NB4 (cell line): ENCODE measurements at regions not wholly inside any gene's neighbourhood (a gene's known extent, or its start where the extent isn't known, plus 50 kb on each side); places are given as distances from the start of the nearest gene placed in this dataset.

Experiments
- MAX ChIP-seq: IDR thresholded peaks from 2 replicates; pipeline ENCODE4 v1.6.1; 2011; ENCODE audit warnings: low read depth, low read length
- POLR2A ChIP-seq: IDR thresholded peaks from 2 replicates; pipeline ENCODE4 v1.6.1; 2011; ENCODE audit warnings: mild to moderate bottlenecking; ENCODE audit not compliant: insufficient read length; ENCODE audit errors: extremely low read depth
- TF ChIP-seq, protein P1 (sequence below): IDR thresholded peaks from one replicate; pipeline ENCODE4 v1.5.1; 2012; ENCODE audit warnings: low read depth, low read length

GRCh38 chr12:67453191-67453590, 184.0 kb downstream of the CAND1 start:
- TF ChIP-seq, protein P1, sequence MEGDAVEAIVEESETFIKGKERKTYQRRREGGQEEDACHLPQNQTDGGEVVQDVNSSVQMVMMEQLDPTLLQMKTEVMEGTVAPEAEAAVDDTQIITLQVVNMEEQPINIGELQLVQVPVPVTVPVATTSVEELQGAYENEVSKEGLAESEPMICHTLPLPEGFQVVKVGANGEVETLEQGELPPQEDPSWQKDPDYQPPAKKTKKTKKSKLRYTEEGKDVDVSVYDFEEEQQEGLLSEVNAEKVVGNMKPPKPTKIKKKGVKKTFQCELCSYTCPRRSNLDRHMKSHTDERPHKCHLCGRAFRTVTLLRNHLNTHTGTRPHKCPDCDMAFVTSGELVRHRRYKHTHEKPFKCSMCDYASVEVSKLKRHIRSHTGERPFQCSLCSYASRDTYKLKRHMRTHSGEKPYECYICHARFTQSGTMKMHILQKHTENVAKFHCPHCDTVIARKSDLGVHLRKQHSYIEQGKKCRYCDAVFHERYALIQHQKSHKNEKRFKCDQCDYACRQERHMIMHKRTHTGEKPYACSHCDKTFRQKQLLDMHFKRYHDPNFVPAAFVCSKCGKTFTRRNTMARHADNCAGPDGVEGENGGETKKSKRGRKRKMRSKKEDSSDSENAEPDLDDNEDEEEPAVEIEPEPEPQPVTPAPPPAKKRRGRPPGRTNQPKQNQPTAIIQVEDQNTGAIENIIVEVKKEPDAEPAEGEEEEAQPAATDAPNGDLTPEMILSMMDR = no peak
- TF ChIP-seq MAX (no peak), POLR2A (no peak)
